ENCODE measurements at regions not wholly inside any gene's neighbourhood (a gene's known extent, or its start where the extent isn't known, plus 50 kb on each side); places are given as distances from the start of the nearest gene placed in this dataset.
"Not testable (repeated sequence)": the region's sequence is repeated elsewhere in the genome, so short reads cannot be mapped to it uniquely, and the experiment has no call there.

DNA sequence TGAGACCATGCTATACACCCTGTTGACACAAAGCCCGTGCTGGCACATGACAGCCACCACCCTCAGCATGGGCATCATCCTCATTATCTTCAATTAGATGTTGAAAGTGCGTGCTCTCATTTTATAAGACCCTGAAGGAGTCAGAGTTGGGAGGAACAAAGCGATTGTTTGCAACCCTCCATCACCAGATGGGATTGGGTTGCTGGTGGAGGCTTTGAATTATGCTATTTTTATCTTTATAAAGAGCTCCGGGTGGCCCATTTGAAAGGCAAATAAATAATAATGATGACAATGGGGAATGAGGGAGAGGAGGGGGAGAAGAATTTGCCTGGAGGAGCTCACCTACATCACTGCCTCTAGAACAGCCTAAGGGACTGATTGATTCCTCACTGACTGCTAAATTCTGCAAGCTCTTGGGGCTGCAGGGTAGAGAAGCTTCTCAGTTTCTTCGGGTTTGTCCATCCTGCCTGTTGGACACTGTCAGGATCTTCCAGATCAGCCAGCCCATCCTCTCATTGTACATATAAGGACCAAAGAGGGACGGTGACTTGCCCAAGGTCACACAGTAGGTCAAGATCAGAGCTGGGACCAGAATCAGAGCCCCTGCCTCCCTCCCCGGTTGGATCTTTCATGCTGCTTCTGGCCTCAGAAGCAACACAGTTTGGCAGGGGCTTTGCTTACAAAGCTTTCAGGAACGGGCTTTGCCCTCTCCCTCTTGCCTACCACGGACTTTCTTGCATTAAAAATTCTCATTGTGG is 130.9 kb upstream of the ZBTB40 start:
- no peak for DNase-seq

DNA sequence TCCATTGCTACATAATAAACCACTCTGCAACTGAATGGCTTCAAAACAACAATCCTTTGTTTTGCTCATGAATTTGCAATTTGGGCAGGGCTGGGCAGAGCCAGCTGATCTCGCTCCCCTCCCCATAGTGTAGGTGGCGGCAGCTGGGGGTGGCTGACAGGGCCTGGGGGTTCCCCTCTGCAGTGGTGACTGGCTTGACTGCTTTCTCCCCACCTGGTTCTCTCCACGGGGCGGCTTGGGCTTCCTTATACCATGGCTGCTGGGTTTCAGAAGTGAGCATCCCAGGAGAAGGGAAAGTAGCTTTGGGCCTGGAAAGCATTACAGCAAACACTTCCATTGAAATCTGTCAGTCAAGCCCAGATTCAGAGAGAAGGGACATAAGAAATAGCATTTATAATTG is 129.7 kb upstream of the ZBTB40 start:
- no peak for DNase-seq

- DNase-seq, result no peak
Observed at GRCh38 chr1:22323141-22323845, 128.4 kb upstream of the ZBTB40 start.

- no peak for DNase-seq
Observed at GRCh38 chr1:22323846-22324504, 127.7 kb upstream of the ZBTB40 start.

- no peak for DNase-seq
Observed at GRCh38 chr1:22325531-22326371, 125.9 kb upstream of the ZBTB40 start.

DNA sequence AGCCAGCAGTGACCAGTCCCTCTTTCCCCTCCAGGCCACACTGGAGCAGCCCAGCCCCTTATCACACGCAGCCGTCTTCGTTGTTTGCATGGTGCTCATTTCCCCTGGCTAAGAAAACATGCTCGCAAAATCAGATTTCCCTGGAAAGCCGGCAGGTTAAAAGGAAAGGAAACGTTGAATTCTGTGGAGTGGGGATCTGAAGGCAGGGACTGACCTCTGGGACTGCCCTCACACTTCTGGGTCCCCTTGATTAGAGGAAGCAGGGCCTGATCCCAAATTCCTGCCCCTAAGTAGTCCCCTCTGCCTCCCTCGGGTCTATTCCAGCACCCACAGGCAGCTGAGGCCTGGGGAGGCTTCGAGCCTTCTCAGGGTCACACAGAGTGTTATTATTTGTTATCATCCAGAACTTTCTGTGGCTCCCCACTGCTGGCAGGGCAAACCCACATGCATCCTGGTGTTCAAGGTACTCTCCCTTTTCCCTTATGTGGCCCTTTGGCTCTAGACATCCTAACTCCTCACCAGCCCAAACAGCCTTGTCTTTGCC is 125.2 kb upstream of the ZBTB40 start:
- no peak for DNase-seq

DNA sequence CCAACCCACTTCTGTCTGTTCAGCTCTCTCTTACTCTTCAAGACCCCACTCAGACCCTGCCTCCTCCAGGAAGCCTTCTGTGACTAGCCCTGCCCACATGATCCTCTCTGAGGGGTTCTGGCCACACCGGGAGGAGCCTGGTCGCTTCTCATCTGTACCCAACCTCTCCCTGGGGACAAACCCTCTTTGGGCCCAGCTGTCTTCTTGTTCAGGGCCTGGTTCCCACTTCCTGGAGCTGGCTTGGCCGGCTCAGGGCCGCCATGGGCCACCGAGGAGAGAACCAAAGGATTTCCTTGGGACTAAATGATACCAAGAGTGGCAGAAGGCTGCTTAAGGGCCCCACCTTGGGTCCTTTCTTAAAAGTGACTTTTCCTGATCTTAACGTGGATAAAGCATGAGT is 124.7 kb upstream of the ZBTB40 start:
- no peak for DNase-seq

GRCh38 chr1:22327411-22327810 is 124.2 kb upstream of the ZBTB40 start:
- no peak for DNase-seq

- DNase-seq, result no peak
Observed at GRCh38 chr1:22328331-22329147, 123.1 kb upstream of the ZBTB40 start.

GRCh38 chr1:22329148-22329515 is 122.5 kb upstream of the ZBTB40 start:
- no peak for DNase-seq

- no peak for DNase-seq
Observed at GRCh38 chr1:22330092-22330759, 121.4 kb upstream of the ZBTB40 start.

DNA sequence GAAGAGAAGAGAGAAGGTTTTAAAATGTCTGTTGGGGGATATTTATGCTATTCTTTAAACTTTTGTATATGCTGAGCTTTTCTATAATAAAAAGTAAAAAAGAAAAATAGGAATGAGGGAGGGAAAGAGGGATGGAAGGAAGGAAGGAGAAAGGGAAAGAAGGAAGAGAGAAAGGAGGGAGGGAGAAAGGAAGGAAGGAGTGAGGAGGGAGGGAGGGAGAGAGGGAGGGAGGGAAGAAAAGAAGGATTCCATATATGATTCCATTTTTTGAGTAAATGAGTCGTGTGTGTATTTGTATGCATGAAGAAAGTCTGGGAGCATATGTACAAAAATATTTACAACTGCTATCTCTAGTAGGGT is 120.9 kb upstream of the ZBTB40 start:
- no peak for DNase-seq

DNA sequence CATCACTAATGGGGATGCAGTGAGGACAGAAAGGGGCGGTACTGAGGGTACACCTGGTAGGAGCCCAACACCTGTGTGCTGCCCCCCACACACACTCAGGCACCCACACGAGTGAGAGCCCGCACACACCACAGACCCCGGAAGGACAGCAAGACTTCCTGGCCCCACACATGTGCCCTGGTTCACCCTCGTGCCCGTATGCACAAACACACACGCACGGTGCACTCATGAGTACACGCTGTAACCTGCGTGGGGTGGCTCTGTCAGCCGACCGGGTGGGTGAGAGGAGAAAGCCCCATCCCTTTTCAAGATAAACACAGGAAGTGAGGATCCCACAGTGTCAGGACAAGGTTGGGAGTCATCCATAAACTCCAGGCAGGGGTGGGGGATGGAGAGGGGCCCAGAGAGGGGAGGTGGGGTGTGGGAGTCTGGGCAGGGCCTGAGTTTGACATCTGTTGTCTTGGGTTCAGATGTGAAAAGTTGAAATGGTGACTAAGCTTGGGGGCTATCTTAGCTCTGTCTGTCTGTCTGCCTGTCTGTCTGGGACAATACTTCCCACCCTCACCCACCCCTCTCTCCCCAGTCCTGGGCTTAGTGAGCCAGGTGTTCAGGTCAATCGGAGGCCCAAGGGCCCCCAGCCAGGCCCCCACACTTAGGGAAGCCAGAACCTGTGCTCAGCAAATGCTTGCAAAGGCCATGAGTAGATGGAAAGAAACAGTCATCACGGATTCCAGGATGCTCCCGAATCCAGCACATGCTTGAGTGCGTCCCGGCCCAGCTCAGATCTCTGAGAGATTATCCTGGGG is 119.8 kb upstream of the ZBTB40 start:
- no peak for DNase-seq

GRCh38 chr1:22332424-22332717 is 119.3 kb upstream of the ZBTB40 start:
- DNase-seq, result no peak

- no peak for DNase-seq
Observed at GRCh38 chr1:22332795-22333499, 118.7 kb upstream of the ZBTB40 start.

- no peak for DNase-seq
Observed at GRCh38 chr1:22333516-22334121, 118.0 kb upstream of the ZBTB40 start.

- no peak for DNase-seq
Observed at GRCh38 chr1:22334860-22335550, 116.6 kb upstream of the ZBTB40 start.

DNA sequence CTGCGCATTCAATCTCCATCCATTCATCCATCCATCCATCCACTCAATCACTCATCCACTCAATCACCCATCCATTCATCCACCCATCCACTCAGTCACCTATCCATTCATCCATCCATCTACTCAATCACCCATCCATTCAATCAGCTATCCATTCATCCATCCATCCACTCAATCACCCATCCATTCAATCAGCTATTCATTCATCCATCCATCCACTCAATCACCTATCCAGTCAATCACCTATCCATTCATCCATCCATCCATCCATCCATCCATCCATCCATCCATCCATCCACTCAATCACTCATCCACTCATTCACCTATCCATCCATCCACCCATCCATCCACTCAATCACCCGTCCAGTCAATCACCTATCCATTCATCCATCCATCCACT is 115.4 kb upstream of the ZBTB40 start:
- DNase-seq, result not testable (repeated sequence)

All from NCI-H2107 (cell line).